Gastroesophageal sphincter (tissue), 3 donors: ENCODE measurements at regions not wholly inside any gene's neighbourhood (a gene's known extent, or its start where the extent isn't known, plus 50 kb on each side); places are given as distances from the start of the nearest gene placed in this dataset.

Experiments used
- CTCF ChIP-seq, 4 experiments: fragments of 200-600 bp in 2 of 4; fragments of 450-650 bp in 2 of 4; sonication (generic) in 1 of 4; IDR thresholded peaks; one replicate each; pipeline ENCODE4 v1.5.1; 2017 to 2019; ENCODE audit warnings: antibody characterized with exemption in 4 of 4, mild to moderate bottlenecking in 2 of 4, moderate library complexity in 2 of 4
- EP300 ChIP-seq: sonication (generic); formaldehyde crosslinking; IDR thresholded peaks from one replicate; pipeline ENCODE4 v1.6.1; 2017; ENCODE audit warnings: antibody characterized with exemption, mild to moderate bottlenecking
- POLR2A ChIP-seq, 2 donors: fragments of 450-650 bp; IDR thresholded peaks; one replicate each; pipeline ENCODE4 v1.6.1; 2017; ENCODE audit warnings: antibody characterized with exemption in 2 of 2, mild to moderate bottlenecking in 2 of 2, moderate library complexity in 1 of 2
- POLR2AphosphoS5 ChIP-seq: sonication (generic); formaldehyde crosslinking; IDR thresholded peaks from one replicate; pipeline ENCODE4 v1.6.1; 2017; ENCODE audit warnings: antibody characterized with exemption

- TF ChIP-seq CTCF (IDR thresholded peaks at IDR 0.05) (no peak), POLR2AphosphoS5 (no peak), POLR2A (IDR thresholded peaks at IDR 0.05) (no peak), EP300 (no peak)
Observed at GRCh38 chr4:181162266-181162665, 1080.9 kb upstream of the TENM3 start.
